ENCODE measurements at regions not wholly inside any gene's neighbourhood (a gene's known extent, or its start where the extent isn't known, plus 50 kb on each side); places are given as distances from the start of the nearest gene placed in this dataset.

- DNase-seq (ENCODE audit: low spot score) = no peak
- TF ChIP-seq CTCF (IDR thresholded peaks at IDR 0.05; ENCODE audit: borderline replicate concordance, control extremely low read depth, extremely low read depth, insufficient read depth, missing control alignments) = no peak
- in situ Hi-C loops (cut with MboI; ENCODE audit: low sequenced_read_pairs, unreplicated experiment) = no loop called here
Measured at GRCh38 chr12:19794116-19794515, 354.8 kb downstream of the AEBP2 start.

- in situ Hi-C loops (cut with MboI; ENCODE audit: low sequenced_read_pairs, unreplicated experiment) = no loop called here
- DNase-seq (ENCODE audit: low spot score) = no peak
- no peak for TF ChIP-seq CTCF (IDR thresholded peaks at IDR 0.05; ENCODE audit: borderline replicate concordance, control extremely low read depth, extremely low read depth, insufficient read depth, missing control alignments)
Measured at GRCh38 chr12:19799216-19799615, 359.9 kb downstream of the AEBP2 start.

GRCh38 chr12:19799895-19800602, 360.8 kb downstream of the AEBP2 start:
- DNase-seq (ENCODE audit: low spot score) = no peak
- no peak for TF ChIP-seq CTCF (IDR thresholded peaks at IDR 0.05; ENCODE audit: borderline replicate concordance, control extremely low read depth, extremely low read depth, insufficient read depth, missing control alignments)
- in situ Hi-C loops (cut with MboI; ENCODE audit: low sequenced_read_pairs, unreplicated experiment) = no loop called here

GRCh38 chr12:19800884-19801283, 361.6 kb downstream of the AEBP2 start:
- DNase-seq (ENCODE audit: low spot score) = peak; percentile 60
- no peak for TF ChIP-seq CTCF (IDR thresholded peaks at IDR 0.05; ENCODE audit: borderline replicate concordance, control extremely low read depth, extremely low read depth, insufficient read depth, missing control alignments)
- in situ Hi-C loops (cut with MboI; ENCODE audit: low sequenced_read_pairs, unreplicated experiment) = no loop called here

GRCh38 chr12:19801941-19802340, 362.6 kb downstream of the AEBP2 start:
- no peak for TF ChIP-seq CTCF (IDR thresholded peaks at IDR 0.05; ENCODE audit: borderline replicate concordance, control extremely low read depth, extremely low read depth, insufficient read depth, missing control alignments)
- DNase-seq (ENCODE audit: low spot score) = no peak
- in situ Hi-C loops (cut with MboI; ENCODE audit: low sequenced_read_pairs, unreplicated experiment) = no loop called here

GRCh38 chr12:19802915-19803314, 363.6 kb downstream of the AEBP2 start:
- in situ Hi-C loops (cut with MboI; ENCODE audit: low sequenced_read_pairs, unreplicated experiment) = no loop called here
- TF ChIP-seq CTCF (IDR thresholded peaks at IDR 0.05; ENCODE audit: borderline replicate concordance, control extremely low read depth, extremely low read depth, insufficient read depth, missing control alignments) = no peak
- no peak for DNase-seq (ENCODE audit: low spot score)
